ENCODE measurements at regions not wholly inside any gene's neighbourhood (a gene's known extent, or its start where the extent isn't known, plus 50 kb on each side); places are given as distances from the start of the nearest gene placed in this dataset.

GRCh38 chr15:38961456-38961855 lies 396.8 kb upstream of the RASGRP1 start:
- TF ChIP-seq CTCF (IDR thresholded peaks at IDR 0.05; ENCODE audit: low read depth, low read length): no peak
- H3K4me3 ChIP-seq (ENCODE audit: low read depth, low read length): no peak overlapping the region

- TF ChIP-seq CTCF (IDR thresholded peaks at IDR 0.05; ENCODE audit: low read depth, low read length): no peak
- H3K4me3 ChIP-seq (ENCODE audit: low read depth, low read length): no peak overlapping the region
Measured at GRCh38 chr15:38961931-38962330, 397.3 kb upstream of the RASGRP1 start.

GRCh38 chr15:38972831-38973230 lies 408.2 kb upstream of the RASGRP1 start:
- no peak for TF ChIP-seq CTCF (IDR thresholded peaks at IDR 0.05; ENCODE audit: low read depth, low read length)
- H3K4me3 ChIP-seq (ENCODE audit: low read depth, low read length): no peak overlapping the region

- H3K4me3 ChIP-seq (ENCODE audit: low read depth, low read length): no peak overlapping the region
- TF ChIP-seq CTCF (IDR thresholded peaks at IDR 0.05; ENCODE audit: low read depth, low read length): no peak
Measured at GRCh38 chr15:38975282-38975990, 410.8 kb upstream of the RASGRP1 start.

GRCh38 chr15:38991126-38991525 lies 426.5 kb upstream of the RASGRP1 start:
- TF ChIP-seq CTCF (IDR thresholded peaks at IDR 0.05; ENCODE audit: low read depth, low read length): peak; percentile 32; the same call in 1 of the 2 replicates
- H3K4me3 ChIP-seq (ENCODE audit: low read depth, low read length): no peak overlapping the region

GRCh38 chr15:38991701-38992100 lies 427.1 kb upstream of the RASGRP1 start:
- no peak overlapping the region for H3K4me3 ChIP-seq (ENCODE audit: low read depth, low read length)
- no peak for TF ChIP-seq CTCF (IDR thresholded peaks at IDR 0.05; ENCODE audit: low read depth, low read length)

GRCh38 chr15:38992506-38992905 lies 427.9 kb upstream of the RASGRP1 start:
- H3K4me3 ChIP-seq (ENCODE audit: low read depth, low read length): no peak overlapping the region
- TF ChIP-seq CTCF (IDR thresholded peaks at IDR 0.05; ENCODE audit: low read depth, low read length): no peak

All from WI38 (cell line).